ENCODE measurements at regions not wholly inside any gene's neighbourhood (a gene's known extent, or its start where the extent isn't known, plus 50 kb on each side); places are given as distances from the start of the nearest gene placed in this dataset.
A peak's percentile ranks its signal among the peaks of the same experiment; 100 is the strongest.

- no peaks in the 10 kb centered on the region for H3K27me3 ChIP-seq
- H3K36me3 ChIP-seq: no peaks in the 10 kb centered on the region
- no peaks in the 10 kb centered on the region for H3K4me1 ChIP-seq
- no peak for TF ChIP-seq CTCF (IDR thresholded peaks at IDR 0.05)
- no peaks in the 10 kb centered on the region for H3K9me3 ChIP-seq
- peak overlapping the region; percentile 26 for H3K27ac ChIP-seq
- intact Hi-C loops (cut with DNase I): no loop called here
- no peak for ATAC-seq
- no peak for DNase-seq
- H3K4me3 ChIP-seq: no peak overlapping the region
Observed at GRCh38 chr15:95277266-95277665, 1045.9 kb downstream of the MCTP2 start.

GRCh38 chr15:95278532-95279245, 1047.3 kb downstream of the MCTP2 start:
- Histone ChIP-seq H3K4me1 (no peaks in the 10 kb centered on the region), H3K36me3 (no peaks in the 10 kb centered on the region), H3K4me3 (no peak overlapping the region), H3K27me3 (no peaks in the 10 kb centered on the region), H3K27ac (peak overlapping the region; percentile 39), H3K9me3 (no peaks in the 10 kb centered on the region)
- ATAC-seq: no peak
- TF ChIP-seq CTCF (IDR thresholded peaks at IDR 0.05): no peak
- intact Hi-C loops (cut with DNase I): no loop called here
- no peak for DNase-seq

GRCh38 chr15:95279277-95280019, 1048.1 kb downstream of the MCTP2 start:
- ATAC-seq (no peak), DNase-seq (no peak)
- no peaks in the 10 kb centered on the region for H3K9me3 ChIP-seq
- H3K4me1 ChIP-seq: no peaks in the 10 kb centered on the region
- no peak overlapping the region for H3K4me3 ChIP-seq
- TF ChIP-seq CTCF (IDR thresholded peaks at IDR 0.05): no peak
- intact Hi-C loops (cut with DNase I): no loop called here
- H3K36me3 ChIP-seq: no peaks in the 10 kb centered on the region
- no peaks in the 10 kb centered on the region for H3K27me3 ChIP-seq
- H3K27ac ChIP-seq: peak overlapping the region; percentile 39

GRCh38 chr15:95280711-95281110, 1049.3 kb downstream of the MCTP2 start:
- H3K27ac ChIP-seq: no peak overlapping the region
- intact Hi-C loops (cut with DNase I): no loop called here

GRCh38 chr15:95281470-95281869, 1049.0 kb upstream of the NR2F2 start:
- no peaks in the 10 kb centered on the region for H3K9me3 ChIP-seq
- no peak overlapping the region for H3K27ac ChIP-seq
- H3K4me3 ChIP-seq: no peak overlapping the region
- H3K36me3 ChIP-seq: no peaks in the 10 kb centered on the region
- TF ChIP-seq CTCF (IDR thresholded peaks at IDR 0.05): no peak
- intact Hi-C loops (cut with DNase I): no loop called here
- ATAC-seq (no peak), DNase-seq (no peak)
- H3K27me3 ChIP-seq: no peaks in the 10 kb centered on the region
- H3K4me1 ChIP-seq: no peaks in the 10 kb centered on the region

More at GRCh38 chr15:95280711-95281110, 1049.3 kb downstream of the MCTP2 start:
- Histone ChIP-seq H3K9me3 (no peaks in the 10 kb centered on the region), H3K4me3 (no peak overlapping the region), H3K36me3 (no peaks in the 10 kb centered on the region), H3K4me1 (no peaks in the 10 kb centered on the region), H3K27me3 (no peaks in the 10 kb centered on the region)
- TF ChIP-seq CTCF (IDR thresholded peaks at IDR 0.05): no peak
- DNase-seq (no peak), ATAC-seq (no peak)
